ENCODE measurements at regions not wholly inside any gene's neighbourhood (a gene's known extent, or its start where the extent isn't known, plus 50 kb on each side); places are given as distances from the start of the nearest gene placed in this dataset.
A peak's percentile ranks its signal among the peaks of the same experiment; 100 is the strongest.
"Not testable (repeated sequence)": the region's sequence is repeated elsewhere in the genome, so short reads cannot be mapped to it uniquely, and the experiment has no call there.

DNA sequence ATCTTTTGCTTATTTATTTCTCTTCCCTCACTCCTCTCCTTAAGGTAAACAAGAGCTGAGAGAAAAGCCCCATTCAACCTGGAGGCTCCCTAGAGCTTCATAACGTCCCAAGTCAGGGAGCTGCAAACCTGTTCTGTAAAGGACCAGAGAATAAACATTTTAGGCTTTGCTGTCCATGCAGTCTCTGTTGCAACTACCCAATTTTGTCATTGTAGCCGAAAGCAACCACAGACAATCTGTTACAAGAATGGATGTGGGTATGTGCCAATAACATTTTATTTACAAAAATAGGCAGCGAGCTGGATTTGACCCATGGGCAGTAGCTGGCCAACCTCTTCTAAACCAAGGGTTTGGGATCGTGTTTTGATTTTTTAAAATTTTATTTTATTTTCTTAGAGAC, 71.3 kb upstream of the TBL1X start:
- H3K27ac ChIP-seq: no peak overlapping the region
- H3K27me3 ChIP-seq: no peaks in the 10 kb centered on the region
- intact Hi-C loops (cut with DNase I): no loop called here
- H3K4me3 ChIP-seq: no peak overlapping the region
- no peak for ATAC-seq
- no peaks in the 10 kb centered on the region for H3K9me3 ChIP-seq
- TF ChIP-seq, protein P1, sequence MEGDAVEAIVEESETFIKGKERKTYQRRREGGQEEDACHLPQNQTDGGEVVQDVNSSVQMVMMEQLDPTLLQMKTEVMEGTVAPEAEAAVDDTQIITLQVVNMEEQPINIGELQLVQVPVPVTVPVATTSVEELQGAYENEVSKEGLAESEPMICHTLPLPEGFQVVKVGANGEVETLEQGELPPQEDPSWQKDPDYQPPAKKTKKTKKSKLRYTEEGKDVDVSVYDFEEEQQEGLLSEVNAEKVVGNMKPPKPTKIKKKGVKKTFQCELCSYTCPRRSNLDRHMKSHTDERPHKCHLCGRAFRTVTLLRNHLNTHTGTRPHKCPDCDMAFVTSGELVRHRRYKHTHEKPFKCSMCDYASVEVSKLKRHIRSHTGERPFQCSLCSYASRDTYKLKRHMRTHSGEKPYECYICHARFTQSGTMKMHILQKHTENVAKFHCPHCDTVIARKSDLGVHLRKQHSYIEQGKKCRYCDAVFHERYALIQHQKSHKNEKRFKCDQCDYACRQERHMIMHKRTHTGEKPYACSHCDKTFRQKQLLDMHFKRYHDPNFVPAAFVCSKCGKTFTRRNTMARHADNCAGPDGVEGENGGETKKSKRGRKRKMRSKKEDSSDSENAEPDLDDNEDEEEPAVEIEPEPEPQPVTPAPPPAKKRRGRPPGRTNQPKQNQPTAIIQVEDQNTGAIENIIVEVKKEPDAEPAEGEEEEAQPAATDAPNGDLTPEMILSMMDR (IDR thresholded peaks at IDR 0.05): no peak
- no peaks in the 10 kb centered on the region for H3K4me1 ChIP-seq
- H3K36me3 ChIP-seq: no peaks in the 10 kb centered on the region
- DNase-seq: no peak

DNA sequence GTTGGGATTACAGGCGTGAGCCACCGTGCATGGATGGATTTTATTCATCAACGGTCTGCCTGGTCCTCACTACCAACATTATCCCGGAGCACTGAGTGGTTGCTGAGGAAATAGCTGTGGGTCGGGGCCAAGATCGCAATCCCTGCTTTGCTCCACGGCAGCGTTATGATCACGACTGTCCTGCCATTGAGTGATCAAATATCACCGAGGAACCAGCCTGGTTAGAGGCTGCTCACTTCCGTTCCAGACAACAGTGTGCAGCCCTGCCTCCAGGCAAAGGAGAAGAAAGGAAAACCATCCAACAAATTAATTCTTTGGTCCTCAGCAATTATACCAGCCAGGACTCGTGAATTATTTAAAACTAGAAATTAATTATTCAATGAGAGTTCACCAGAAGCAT, 70.6 kb upstream of the TBL1X start:
- Histone ChIP-seq H3K4me1 (no peaks in the 10 kb centered on the region), H3K36me3 (no peaks in the 10 kb centered on the region), H3K27me3 (no peaks in the 10 kb centered on the region), H3K4me3 (no peak overlapping the region), H3K27ac (no peak overlapping the region), H3K9me3 (no peaks in the 10 kb centered on the region)
- TF ChIP-seq, protein P1 (IDR thresholded peaks at IDR 0.05): no peak
- intact Hi-C loops (cut with DNase I): no loop called here
- no peak for ATAC-seq
- no peak for DNase-seq

DNA sequence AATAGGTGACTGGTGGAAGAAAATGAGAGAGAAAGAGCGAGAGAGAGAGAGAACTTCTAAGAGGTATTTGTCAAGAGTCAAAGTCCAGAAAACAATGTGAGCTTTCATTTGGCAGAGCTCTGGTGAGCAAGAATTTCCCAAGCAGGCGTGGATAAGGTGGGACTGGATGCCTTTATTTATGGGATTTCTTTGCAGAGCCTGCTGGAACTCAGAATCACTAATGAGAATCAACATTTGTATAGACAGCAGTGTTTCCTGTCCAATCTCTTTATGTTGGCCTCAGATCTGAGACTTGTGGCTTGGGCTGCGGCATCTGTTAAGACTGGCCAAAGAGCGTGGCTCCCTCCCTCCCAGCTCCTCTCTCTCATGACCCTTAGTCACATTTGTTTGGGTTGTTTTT, 67.9 kb upstream of the TBL1X start:
- Histone ChIP-seq H3K9me3 (no peaks in the 10 kb centered on the region), H3K27me3 (no peaks in the 10 kb centered on the region), H3K4me3 (no peak overlapping the region), H3K4me1 (no peaks in the 10 kb centered on the region), H3K27ac (no peak overlapping the region), H3K36me3 (no peaks in the 10 kb centered on the region)
- intact Hi-C loops (cut with DNase I): no loop called here
- peak; percentile 25 for ATAC-seq
- TF ChIP-seq, protein P1 (IDR thresholded peaks at IDR 0.05): no peak
- peak in 2 of 4 donors; percentile 31 to 64 for DNase-seq

DNA sequence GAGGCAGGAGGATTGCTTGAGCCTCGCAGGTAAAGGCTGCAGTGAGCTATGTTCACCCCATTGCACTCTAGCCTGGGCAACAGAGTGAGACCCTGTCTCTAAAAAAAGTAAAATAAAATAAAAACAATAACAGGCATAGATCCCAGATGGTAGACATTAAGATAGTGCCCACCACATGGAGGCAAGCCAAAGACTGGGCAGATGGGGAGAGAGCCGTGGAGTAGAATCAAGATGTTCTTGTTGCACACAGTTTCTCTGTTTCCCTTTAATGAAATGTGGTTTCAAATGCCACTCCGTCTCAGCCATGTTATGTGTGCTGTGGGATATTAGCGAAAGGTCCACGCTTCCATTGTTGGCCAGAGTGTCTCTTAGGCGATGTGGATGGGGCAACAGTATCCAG, 63.8 kb upstream of the TBL1X start:
- H3K4me3 ChIP-seq: no peak overlapping the region
- DNase-seq: no peak
- ATAC-seq: no peak
- intact Hi-C loops (cut with DNase I): no loop called here
- H3K9me3 ChIP-seq: no peaks in the 10 kb centered on the region
- H3K27ac ChIP-seq: no peak overlapping the region
- H3K27me3 ChIP-seq: no peaks in the 10 kb centered on the region
- H3K4me1 ChIP-seq: no peaks in the 10 kb centered on the region
- no peaks in the 10 kb centered on the region for H3K36me3 ChIP-seq
- TF ChIP-seq, protein P1 (IDR thresholded peaks at IDR 0.05): no peak

DNA sequence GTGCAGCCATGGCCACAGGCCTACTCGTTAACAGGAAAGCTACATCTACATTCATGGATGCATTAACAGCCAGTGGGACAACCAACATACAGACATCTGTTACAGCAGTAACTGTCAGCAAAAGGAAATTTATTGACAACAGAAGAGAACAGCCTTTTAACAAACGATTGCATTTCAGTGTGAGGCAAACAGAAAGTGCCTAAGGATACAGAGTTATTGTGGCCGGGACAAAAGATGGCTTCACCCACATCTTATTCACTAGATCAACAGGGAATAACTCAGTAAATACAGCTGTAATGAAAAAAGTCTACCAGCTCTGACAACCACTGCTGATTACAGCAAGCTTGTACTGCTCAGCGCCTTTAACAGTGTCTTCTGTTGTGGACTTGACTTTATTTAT, 61.5 kb upstream of the TBL1X start:
- Histone ChIP-seq H3K9me3 (no peaks in the 10 kb centered on the region), H3K27ac (no peak overlapping the region), H3K27me3 (no peaks in the 10 kb centered on the region), H3K4me1 (no peaks in the 10 kb centered on the region), H3K36me3 (no peaks in the 10 kb centered on the region), H3K4me3 (no peak overlapping the region)
- DNase-seq (no peak), ATAC-seq (no peak)
- intact Hi-C loops (cut with DNase I): no loop called here
- TF ChIP-seq, protein P1 (IDR thresholded peaks at IDR 0.05): no peak

DNA sequence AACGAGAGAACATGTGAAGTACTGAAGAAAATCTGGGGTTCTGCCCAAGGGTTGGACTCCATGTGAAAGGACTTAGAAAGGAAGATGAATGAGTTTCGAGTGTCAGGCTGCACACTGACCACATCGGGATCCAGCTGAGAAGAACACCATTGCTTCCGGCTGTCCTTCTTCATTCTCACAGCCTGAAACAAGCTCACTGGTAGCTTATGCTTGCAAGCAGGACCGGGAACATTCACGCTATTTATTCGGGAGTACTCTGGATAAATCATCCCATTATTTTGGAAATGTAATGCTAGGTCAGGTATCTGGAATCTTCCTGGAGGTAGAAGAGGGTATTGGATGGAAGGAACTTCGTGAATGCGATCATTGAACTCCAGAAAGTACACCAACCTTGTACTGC, 59.2 kb upstream of the TBL1X start:
- H3K27ac ChIP-seq; H3K36me3 ChIP-seq; ATAC-seq; intact Hi-C loops (cut with DNase I); H3K27me3 ChIP-seq; H3K4me1 ChIP-seq; H3K4me3 ChIP-seq; H3K9me3 ChIP-seq: not testable (repeated sequence)
- DNase-seq: peak in 1 of 4 donors; percentile 47

DNA sequence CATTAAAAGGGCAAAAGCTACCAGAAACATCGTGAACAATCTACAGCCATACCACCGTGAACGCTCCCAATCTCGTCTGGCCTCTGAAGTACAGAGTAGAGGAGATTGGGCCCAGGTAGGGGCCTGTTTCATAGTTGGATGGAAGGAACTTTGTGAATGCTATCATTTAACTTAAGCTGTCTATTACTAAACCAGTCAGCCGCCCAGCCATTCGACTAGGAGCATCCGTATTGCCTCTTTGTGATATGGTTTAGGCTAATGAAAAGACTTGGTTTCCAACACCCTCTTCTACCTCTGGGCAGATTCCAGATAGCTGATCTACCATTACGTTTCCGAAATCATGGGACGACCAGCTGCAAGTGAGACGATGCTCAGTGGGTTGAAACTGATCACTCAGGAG, 54.0 kb upstream of the TBL1X start:
- H3K27ac ChIP-seq; ATAC-seq; H3K27me3 ChIP-seq; DNase-seq; H3K36me3 ChIP-seq; intact Hi-C loops (cut with DNase I); H3K9me3 ChIP-seq; H3K4me3 ChIP-seq; H3K4me1 ChIP-seq: not testable (repeated sequence)

DNA sequence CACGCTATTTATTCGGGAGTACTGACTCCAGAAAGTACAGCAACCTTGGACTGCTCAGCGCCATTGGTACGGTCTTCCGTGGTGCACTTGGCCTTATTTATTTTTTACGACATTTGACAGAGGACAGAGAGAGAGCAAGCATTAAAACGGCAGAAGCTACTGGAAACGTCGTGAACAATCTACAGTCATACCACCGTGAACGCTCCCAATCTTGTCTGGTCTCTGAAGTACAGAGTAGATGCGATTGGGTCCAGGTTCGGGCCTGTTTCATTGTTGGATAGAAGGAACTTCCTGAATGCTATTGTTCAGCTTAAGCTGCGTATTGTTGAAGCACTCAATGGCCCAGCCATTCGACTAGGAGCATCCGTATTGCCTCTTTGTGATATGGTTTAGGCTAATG, 53.2 kb upstream of the TBL1X start:
- ATAC-seq; intact Hi-C loops (cut with DNase I); H3K9me3 ChIP-seq: not testable (repeated sequence)

More for the DNA sequence above, 53.2 kb upstream of the TBL1X start:
- H3K4me1 ChIP-seq, H3K27me3 ChIP-seq, H3K27ac ChIP-seq, DNase-seq, H3K4me3 ChIP-seq, H3K36me3 ChIP-seq: not testable (repeated sequence)
